ENCODE measurements at regions not wholly inside any gene's neighbourhood (a gene's known extent, or its start where the extent isn't known, plus 50 kb on each side); places are given as distances from the start of the nearest gene placed in this dataset.

DNA sequence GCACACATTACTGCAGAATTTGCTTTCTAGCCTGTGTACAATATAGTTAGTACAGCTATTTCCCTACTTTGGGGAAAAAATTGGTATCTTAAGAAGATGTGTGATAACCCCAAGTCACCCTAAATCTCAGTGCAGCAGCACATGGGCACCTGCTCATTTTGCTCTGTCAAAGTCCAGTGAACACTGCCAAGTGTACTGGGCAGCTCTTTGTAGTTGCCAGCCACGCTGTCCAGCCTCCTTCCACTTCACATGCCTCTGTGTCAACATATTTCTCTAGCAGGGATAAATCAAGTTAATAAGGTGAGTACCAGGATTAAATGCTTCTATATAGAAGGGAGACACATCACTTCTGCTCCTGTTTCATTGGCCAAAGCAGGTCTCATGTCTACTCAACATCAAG, 87.1 kb upstream of the CDC14C start:
- no peak overlapping the region for H3K4ac ChIP-seq (ENCODE audit: low read depth, low read length)
- Mint-ChIP-seq H3K36me3 (ENCODE audit: insufficient read depth in 1 of 3, low read depth in 3 of 3) (no peaks in the 10 kb centered on the region), H3K27ac (no peak overlapping the region), H3K9me3 (no peaks in the 10 kb centered on the region), H3K4me1 (no peaks in the 10 kb centered on the region), H3K4me3 (no peak overlapping the region), H3K27me3 (ENCODE audit: low read depth) (no peaks in the 10 kb centered on the region; the same call in 1 of the 2 replicates)
- H3K4me2 ChIP-seq (ENCODE audit: insufficient read depth, insufficient read length, low read length) = no peak overlapping the region
- H3K9ac ChIP-seq (ENCODE audit: extremely low read depth, insufficient read length, low read length) = no peak overlapping the region
- no peak for DNase-seq
- H3K14ac ChIP-seq (ENCODE audit: insufficient read depth, low read length) = no peak overlapping the region
- no peaks in the 10 kb centered on the region for H4K20me1 ChIP-seq (ENCODE audit: control insufficient read depth, insufficient read depth, insufficient read length)
- no peak overlapping the region for H4K8ac ChIP-seq (replicated peaks; ENCODE audit: insufficient read length, low read depth, low read length)
- no CpG with 5 or more reads among the region's 1 CpG for WGBS (ENCODE audit: extremely low coverage, insufficient read length, low lambda C conversion rate)
- H3K27me3 ChIP-seq (ENCODE audit: insufficient read depth, low read length) = no peaks in the 10 kb centered on the region
- no peaks in the 10 kb centered on the region for H3K79me2 ChIP-seq (ENCODE audit: insufficient read depth, low read length)
- no peak overlapping the region for H3K18ac ChIP-seq (ENCODE audit: insufficient read length, low read depth, low read length)
- H2BK20ac ChIP-seq (ENCODE audit: low read depth, low read length, poor library complexity, severe bottlenecking) = no peak overlapping the region
- no peaks in the 10 kb centered on the region for H3K79me1 ChIP-seq (ENCODE audit: insufficient read depth, low read depth, low read length, poor library complexity, severe bottlenecking)
- no peak overlapping the region for H2BK120ac ChIP-seq (ENCODE audit: low read depth, low read length, poor library complexity, severe bottlenecking)
- H3K56ac ChIP-seq (ENCODE audit: insufficient read length, low read depth, low read length) = no peak overlapping the region
- TF ChIP-seq, protein P1, sequence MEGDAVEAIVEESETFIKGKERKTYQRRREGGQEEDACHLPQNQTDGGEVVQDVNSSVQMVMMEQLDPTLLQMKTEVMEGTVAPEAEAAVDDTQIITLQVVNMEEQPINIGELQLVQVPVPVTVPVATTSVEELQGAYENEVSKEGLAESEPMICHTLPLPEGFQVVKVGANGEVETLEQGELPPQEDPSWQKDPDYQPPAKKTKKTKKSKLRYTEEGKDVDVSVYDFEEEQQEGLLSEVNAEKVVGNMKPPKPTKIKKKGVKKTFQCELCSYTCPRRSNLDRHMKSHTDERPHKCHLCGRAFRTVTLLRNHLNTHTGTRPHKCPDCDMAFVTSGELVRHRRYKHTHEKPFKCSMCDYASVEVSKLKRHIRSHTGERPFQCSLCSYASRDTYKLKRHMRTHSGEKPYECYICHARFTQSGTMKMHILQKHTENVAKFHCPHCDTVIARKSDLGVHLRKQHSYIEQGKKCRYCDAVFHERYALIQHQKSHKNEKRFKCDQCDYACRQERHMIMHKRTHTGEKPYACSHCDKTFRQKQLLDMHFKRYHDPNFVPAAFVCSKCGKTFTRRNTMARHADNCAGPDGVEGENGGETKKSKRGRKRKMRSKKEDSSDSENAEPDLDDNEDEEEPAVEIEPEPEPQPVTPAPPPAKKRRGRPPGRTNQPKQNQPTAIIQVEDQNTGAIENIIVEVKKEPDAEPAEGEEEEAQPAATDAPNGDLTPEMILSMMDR (conservative IDR thresholded peaks at IDR 0.05) = no peak
- no peak overlapping the region for H2AFZ ChIP-seq (ENCODE audit: low read length)
- no peak overlapping the region for H2BK15ac ChIP-seq (ENCODE audit: low read depth, low read length)
- no peak overlapping the region for H2BK5ac ChIP-seq (ENCODE audit: insufficient read length, low read length)
- no peaks in the 10 kb centered on the region for H3K4me1 ChIP-seq (ENCODE audit: insufficient read depth, low read length)
- no peak overlapping the region for H4K91ac ChIP-seq (ENCODE audit: insufficient read length, low read depth, low read length)
- H2AK5ac ChIP-seq (ENCODE audit: insufficient read length, low read length) = no peak overlapping the region
- H3T11ph ChIP-seq (ENCODE audit: low read length) = no peak overlapping the region
- H3K23me2 ChIP-seq (ENCODE audit: insufficient read length, low read depth, low read length, poor library complexity, severe bottlenecking) = no peaks in the 10 kb centered on the region
- no peak overlapping the region for H3K23ac ChIP-seq (ENCODE audit: insufficient read length, low read depth, low read length)
- no peaks in the 10 kb centered on the region for H3K9me3 ChIP-seq (ENCODE audit: control insufficient read depth, low read depth, low read length)
- H3K27ac ChIP-seq (ENCODE audit: insufficient read length, low read depth, low read length) = no peak overlapping the region
- H2BK12ac ChIP-seq (ENCODE audit: insufficient read length, low read depth, low read length) = no peak overlapping the region
- no peak overlapping the region for H4K5ac ChIP-seq (ENCODE audit: insufficient read length, low read depth, low read length)

Measured in H9 (cell line).